Suppressor macrophage (primary cell): ENCODE measurements at regions not wholly inside any gene's neighbourhood (a gene's known extent, or its start where the extent isn't known, plus 50 kb on each side); places are given as distances from the start of the nearest gene placed in this dataset.
"Not testable (repeated sequence)": the region's sequence is repeated elsewhere in the genome, so short reads cannot be mapped to it uniquely, and the experiment has no call there.

Source experiments
- DNase-seq, 4 experiments: peaks; one replicate each; pipeline ENCODE4 v3.0.0-alpha.2; 2020 to 2022

DNA sequence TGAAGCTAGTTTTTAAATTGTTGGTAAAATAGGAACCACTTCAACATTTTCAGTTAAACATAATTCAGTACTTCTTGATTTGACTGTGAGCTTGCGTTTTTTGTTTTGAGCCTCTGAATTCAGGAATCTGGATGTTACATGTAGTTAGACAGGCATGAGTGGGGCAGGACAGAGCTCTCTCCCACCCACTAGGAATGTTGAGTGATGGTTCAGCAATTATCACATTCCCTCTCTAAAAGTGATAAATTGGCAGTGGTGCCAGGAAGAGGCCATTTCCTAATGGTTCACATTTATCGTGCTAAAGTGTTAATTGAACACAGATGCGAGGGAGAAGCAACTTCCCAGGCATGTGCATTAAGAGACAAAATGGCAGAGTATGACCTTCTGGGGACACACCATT, 465.5 kb upstream of the HTR1E start:
- no peak for DNase-seq

DNA sequence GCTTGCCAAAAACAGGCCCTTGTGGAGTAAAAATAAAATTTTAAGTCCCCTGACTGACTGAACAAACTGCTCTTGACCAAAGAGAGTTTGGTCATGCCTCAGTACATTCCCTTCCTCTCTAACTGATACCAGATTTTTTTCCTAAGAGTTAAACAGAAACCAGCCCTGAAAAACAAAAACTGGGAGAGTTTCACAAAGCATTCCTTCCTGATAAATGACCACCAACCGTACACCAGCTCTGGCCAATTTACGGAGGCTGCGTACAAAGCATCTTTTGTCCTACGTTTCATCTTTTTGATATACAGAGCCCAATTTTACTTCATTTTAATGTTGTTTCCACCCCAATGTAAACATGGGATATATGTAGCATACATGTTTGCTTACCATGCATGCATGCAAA, 477.4 kb upstream of the HTR1E start:
- DNase-seq = no peak

DNA sequence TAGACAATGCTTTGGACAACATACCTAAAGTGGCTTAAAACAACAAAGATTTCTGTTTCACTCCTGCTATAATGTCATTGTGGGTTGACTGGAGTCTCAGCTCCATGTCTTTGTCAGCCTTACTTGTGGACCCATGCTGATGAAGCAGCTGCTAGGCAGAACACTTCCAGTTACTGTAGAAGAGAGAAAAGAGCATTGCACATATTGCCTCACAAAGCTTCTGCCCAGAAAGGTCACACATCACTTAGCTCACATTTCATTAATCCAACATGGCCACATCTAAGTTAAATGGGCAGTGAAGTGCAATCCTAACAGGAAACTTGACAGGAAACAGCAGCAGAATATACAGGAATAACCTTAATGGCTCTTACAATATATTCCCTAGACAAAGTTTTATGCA, 480.5 kb upstream of the HTR1E start:
- DNase-seq = no peak

DNA sequence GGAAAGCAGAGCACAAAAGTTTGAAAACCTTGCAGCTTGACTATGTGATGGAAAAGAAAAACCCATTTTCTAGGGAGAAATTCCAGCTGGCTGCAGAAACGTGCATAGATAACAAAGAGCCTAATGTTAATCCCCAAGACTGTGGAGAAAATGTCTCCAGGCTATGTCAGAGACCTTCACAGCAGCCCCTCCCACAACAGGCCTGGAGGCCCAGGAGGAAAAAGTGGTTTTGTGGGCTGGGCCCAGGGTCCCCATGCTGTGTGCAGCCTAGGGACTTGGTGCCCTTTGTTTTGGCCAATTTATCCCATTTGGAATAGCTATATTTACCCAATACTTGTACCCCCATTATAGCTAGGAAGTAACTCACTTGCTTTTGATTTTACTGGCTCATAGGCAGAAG, 484.1 kb upstream of the HTR1E start:
- no peak for DNase-seq

DNA sequence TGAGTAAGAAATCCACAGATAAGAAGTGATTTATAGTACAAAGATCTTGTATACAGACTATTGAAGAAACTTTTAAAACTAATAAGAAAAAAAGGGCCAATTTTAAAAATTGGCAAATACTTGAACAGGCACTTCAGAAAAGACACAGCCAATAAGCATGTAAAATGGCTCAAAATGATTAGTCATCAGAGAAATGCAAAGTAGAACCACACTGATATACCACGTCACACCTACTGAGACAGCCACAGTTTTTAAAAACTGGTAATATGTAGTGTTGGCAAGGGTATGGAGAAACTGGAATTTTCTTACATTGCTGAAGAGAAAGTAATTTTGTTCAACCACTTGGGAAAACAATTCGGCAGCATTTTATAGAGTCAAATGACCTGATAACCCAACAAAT, 488.9 kb upstream of the HTR1E start:
- DNase-seq = no peak

DNA sequence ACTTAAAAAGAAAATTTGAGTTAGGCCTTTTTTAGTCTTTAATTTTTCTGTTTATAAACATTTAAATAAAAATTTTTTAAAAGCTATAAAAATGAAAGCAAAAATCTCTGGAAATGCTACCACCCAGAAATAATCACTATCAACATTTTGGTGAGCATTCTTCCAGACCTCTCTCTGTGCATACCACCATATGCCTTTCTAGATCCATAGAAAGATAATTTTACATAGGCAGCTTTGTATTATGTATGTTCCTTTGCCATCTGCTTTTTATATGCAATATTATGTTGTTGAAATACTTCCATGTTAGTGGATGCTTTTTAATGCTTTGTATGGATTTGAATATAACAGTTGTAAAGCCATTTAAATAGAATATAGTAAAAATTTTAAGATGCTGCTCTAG, 496.7 kb upstream of the HTR1E start:
- DNase-seq = no peak

DNA sequence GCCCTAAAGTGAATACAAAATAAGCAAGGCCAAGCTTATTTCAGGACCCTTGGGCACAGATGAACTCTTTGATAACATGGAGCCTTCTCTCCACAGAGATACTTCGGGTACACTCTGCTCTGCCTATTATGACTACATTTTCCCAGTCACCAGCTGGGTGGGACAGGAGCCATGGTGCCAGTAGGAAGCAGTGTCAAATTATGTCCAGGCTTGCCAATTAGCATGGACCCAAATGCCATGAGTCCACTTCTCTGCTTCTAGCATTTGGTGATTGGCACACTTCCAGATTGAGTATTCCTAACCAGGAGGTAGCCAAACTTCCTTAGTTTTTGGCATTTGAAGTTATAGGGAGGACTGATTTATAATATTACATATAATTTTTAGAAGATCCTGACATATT, 513.8 kb upstream of the HTR1E start:
- DNase-seq = no peak

DNA sequence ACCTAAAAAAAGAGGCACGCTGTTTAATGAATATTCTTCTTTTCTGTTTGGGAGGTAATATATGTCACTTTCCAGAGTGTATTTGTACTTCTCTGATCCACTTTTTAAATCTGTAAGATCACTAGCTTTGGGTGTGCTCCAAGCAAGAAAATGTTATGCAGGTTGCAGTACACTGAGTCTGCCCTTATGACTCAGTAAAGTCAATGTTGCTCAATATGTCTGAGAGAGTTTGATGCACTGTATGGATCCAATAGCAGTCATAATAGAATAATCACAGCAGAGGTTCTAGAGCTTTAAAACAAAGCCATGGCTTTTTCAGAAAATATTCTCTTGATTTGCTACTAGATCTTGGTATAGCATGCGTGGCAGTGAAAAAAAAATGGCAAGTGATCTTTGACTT, 525.3 kb upstream of the HTR1E start:
- no peak for DNase-seq

DNA sequence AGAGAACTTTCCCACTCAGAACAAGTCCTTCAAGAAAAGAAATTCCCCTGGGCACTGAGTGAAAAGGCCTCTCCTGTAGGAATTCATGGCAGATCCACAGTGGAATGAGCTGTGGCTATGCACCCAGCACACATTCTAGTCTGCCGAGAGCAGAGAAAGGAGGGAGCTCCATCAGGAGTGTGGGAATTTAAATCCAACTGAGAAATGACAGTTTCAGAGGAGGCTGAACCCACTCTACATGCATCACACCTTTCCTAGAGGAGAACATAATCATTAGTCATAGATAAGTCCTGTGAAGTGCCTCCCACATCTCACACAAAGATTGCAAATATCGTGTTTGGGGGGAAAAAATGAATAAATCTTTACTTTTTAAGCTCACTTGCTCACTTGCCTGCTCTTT, 530.2 kb upstream of the HTR1E start:
- no peak for DNase-seq

DNA sequence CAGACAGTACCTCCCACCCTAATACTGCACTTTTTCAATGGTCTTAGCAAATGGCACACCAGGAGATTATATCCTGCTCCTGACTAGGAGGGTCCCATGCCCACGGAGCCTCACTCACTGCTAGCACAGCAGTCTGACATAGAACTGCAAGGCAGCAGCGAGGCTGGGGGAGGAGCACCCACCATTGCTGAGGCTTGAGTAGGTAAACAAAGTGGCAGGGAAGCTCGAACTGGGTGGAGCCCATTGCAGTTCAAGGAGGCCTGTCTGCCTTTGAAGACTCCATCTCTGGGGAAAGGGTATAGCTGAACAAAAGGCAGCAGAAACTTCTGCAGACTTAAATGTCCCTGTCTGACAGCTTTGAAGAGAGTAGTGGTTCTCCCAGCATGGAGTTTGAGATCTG, 544.5 kb upstream of the HTR1E start:
- not testable (repeated sequence) for DNase-seq

DNA sequence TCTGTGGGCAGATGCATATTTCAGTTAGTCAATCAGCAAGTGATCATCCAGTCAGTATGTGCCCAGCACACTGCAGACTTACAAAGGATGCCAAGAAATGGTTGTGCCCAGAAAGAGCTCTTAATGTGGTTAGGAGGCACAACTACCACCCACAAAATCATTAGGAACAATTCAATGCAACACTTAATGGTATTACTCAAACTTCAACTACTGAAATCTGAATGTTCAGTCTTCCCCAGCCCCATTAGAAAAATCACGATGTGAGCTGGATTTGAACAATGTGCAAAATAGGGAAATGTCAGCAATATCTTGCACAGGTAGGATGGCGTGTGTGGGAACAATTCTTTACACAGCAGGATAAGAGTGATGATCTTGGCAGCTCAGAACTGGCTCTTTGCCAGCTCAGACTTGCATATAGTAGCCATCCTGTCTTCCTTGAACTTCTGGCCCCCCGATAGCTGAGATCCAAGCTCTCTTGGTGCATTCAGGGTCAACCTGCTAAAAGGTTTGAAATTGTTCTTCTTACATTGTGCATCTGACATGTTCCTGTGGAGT, 556.7 kb upstream of the HTR1E start:
- no peak for DNase-seq

DNA sequence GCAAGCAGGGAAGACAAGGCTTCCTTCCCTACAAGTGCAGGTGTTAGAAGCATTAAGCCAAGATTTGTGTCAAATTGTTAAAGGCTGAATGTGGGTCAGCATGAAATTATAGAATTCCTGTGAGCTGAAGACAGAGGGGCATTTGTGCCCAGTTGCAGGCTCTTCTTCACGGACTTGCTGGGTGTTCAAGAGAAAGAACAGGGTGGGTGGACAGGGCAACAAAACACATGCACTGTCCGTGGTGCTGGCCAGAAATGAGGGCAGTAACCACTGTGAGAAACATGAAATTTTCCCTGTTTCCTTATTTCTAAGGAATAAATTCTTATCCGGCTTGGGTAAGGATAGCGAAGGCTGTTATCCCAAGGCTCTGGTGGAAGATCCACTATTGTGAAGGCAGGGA, 579.5 kb upstream of the HTR1E start:
- no peak for DNase-seq

DNA sequence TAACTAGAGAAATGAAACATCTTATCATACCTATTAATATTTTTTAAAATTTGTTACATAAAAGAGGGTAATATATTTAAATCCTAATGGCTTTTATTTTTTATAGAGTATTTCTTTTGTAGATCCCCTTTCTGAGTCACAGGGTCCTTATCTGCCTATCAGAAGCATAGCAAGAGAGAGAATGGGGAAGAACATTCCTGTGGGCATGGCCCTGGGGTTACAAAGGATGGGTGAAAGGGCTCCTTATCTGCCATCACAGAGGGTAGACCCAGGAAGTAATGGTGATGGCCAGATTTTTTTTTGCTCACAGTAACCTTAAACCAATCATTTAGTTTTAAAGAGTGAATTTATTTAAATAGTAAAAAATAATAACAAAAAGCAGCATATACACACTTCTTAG, 582.1 kb upstream of the HTR1E start:
- no peak for DNase-seq

DNA sequence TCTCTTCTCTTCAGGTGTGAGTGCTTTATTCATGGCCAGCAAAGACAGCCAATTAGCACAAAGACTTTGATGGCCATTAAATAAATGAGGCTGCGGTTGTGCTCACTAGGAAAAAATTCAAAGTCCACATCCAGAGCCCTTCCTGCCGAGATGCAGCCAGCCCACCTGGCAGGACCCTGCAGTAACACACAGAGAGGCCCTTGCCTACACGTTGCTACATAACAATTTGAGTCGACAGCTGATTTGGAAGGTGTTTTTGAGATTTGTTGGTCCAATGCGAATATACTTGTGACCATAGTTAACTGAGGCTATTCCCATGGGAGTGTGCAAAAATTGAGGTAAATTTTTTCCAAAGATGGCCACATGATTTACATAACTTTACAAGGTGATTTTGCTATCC, 605.4 kb upstream of the HTR1E start:
- DNase-seq = no peak

DNA sequence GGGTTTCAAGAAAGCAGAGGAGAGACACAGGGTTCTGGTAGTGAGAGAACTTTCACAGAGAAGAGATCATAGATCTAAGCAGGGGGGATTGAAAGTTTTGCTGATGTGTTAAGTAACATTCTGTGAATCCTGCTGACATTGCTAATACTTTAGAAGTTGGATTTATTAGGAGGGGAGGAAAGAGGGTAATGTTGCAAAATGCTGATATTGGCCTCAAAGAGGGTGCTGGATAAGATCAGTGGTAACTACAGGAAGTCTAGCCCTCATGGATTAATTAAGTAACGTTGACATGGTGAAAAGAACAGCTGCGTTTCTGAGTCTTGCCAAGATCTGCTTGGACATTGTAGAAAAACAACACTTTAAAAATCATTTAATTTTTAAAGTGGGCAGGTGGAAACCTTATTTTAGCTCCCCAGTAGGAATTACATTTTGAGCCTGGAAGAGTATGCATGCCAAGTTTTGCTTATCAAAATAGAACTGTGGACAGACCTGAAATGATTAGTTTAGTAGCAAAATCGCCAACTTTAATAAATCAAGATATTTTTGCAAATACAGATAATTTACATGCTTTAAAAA, 606.0 kb upstream of the HTR1E start:
- no peak for DNase-seq

DNA sequence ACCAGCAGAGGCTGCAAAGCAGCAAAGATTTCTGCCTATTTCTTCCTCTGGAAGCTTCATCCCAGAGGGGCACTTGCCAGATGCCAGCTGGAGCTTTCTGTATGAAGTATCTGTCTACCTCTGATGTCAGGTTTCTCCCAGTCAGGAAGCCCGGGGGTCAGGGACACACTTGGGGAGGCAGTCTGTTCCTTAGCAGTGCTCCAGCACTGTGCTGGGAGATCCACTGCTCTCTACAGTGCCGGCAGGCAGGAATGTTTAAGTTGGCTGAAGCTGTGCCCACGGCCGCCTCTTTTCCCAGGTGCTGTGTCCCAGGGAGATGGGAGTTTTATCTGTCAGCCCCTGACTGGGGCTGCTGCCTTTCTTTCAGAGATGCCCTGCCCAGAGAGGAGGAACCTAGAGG, 631.1 kb upstream of the HTR1E start:
- DNase-seq = no peak

DNA sequence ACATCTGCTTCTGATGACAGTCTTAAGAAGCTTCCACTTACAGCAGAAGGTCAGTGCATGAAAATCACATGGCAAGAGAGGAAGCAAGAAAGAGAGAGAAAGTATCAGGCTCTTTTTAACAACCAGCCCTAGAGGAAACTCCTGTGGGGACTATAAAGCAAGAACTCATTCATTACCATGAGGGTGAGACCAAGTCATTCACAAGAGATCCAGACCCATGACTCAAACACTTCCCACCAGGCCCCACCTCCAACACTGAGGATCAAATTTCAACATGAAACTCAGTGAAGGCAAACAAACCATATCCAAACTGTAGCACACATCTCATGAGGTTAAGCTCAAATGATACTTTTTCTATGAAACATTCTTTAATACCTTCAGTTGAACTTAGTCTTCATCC, 643.2 kb upstream of the SYNCRIP start:
- DNase-seq = no peak

DNA sequence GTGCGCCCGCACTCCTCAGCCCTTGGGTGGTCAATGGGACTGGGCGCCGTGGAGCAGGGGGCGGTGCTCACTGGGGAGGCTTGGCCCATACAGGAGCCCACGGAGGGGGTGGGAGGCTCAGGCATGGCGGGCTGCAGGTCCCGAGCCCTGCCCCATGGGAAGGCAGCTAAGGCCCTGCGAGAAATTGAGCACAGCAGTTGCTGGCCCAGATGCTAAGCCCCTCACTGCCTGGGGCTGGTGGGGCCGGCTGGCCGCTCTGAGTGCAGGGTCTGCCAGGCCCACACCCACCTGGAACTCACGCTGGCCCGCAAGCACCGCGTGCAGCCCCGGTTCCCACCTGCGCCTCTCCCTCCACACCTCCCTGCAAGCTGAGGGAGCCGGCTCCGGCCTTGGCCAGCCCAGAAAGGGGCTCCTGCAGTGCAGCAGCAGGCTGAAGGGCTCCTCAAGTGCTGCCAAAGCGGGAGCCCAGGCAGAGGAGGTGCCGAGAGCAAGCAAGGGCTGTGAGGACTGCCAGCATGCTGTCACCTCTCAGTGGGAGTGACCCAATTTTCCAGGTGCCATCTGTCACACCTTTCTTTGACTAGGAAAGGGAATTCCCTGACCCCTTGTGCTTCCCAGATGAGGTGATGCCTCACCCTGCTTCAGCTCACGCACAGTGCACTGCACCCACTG, 642.3 kb upstream of the SYNCRIP start:
- not testable (repeated sequence) for DNase-seq

DNA sequence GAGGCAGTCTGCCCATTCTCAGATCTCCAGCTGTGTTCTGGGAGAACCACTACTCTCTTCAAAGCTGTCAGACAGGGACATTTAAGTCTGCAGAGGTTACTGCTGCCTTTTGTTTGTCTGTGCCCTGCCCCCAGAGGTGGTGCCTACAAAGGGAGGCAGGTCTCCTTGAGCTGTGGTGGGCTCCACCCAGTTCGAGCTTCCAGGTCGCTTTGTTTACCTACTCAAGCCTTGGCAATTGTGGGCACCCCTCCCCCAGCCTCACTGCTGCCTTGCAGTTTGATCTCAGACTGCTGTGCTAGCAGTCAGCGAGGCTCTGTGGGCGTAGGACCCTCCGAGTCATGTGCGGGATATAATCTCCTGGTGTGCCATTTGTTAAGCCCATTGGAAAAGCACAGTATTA, 640.9 kb upstream of the SYNCRIP start:
- not testable (repeated sequence) for DNase-seq

DNA sequence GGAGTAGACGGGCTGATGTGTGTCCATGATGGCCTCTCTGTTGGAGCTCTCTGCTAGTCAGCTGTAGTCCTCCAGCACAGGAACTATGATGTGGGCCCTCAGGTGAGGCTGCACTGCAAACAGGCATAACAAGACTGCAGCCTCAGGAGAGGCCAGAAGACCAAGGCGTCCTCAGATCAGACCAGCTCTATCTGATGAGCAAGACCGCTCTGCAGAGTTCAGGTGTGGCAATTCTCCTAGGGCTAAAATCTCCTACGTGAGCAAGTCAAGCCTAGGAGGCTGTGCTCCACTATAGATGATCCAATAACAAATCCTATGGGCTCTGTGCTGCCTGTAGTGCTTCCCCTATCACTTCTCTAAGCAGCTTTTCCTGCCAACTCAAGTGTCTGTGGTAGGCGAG, 633.4 kb upstream of the SYNCRIP start:
- DNase-seq = no peak

DNA sequence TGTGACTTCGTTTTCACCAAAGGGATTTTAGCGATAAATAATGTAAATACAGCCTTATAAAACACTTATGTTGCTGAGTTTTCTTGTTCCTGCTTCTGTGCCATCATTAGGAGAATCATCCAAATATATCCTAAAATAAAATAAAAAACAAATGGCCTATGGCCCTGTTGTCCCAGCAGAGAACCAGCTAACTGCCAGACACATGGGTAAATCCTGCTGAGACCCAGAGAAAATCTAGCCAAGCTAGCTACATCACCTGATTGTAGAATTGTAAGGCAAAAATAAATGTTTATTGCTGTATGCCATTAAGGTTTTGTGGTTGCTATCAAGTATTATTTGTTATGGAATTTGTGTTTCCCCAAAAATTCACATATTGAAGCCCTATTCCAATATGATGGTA, 631.2 kb upstream of the SYNCRIP start:
- no peak for DNase-seq

DNA sequence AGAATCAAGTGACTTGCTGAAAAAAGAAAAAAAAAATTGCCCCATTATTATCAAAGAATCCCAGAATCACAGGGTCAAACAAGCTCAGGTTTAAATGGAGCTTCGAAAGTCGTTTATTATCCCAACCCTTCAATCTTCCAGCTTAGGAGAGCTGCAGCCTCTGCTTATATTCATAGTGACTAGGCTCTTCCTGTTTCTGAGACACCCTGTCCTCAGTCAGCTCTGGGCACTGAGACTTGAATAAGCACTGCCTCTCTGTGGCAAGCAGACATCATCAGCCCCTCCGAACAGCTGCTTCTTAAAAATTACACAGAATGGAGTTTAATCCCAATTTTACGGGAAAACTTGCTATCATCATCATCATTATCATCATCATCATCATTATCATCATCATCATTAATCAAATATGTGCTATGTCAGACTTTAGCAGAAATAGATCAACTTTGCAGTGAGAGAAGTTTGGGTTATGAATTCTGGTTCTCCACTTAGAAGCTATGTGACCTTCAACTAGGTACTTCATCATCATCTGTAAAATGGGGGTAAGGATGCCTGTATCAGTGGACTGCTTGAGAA, 614.0 kb upstream of the SYNCRIP start:
- no peak for DNase-seq

DNA sequence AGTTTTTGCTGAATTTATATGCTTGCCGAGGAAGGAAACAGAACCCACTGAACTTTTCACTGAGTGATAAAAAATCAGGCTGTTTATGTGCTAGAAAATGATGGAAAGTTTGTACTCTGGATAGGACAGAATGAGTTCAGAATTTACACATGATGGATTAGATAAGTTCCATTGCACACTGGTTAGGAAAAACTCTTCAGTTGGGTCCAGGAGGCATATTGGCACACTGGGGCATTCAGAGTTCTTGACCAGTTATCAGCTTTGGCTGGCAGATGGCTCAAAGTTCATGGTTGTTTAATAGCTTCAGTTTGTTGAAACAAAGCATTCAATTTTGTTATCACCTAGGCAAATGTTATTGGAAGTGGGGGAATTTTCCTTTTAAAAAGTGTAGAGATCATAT, 613.3 kb upstream of the SYNCRIP start:
- DNase-seq = no peak

DNA sequence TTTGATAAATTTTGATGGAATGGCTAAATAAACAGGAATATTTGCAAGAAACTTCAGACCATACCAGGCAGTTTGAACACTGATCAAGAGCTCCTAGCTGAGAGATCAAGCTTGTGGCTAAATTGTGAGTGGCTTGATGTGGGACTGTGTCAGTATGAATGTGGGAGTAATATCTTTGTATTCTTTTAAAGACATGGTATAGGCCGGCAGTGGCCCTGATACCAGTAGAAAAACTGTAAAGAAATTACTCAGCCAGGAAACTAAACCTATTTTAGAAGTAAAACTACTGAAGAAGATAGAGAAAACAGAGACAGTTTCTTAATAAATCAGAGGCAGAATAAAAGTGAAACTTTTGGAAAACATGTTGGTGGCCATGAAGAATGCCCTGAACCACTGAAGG, 608.4 kb upstream of the SYNCRIP start:
- no peak for DNase-seq

DNA sequence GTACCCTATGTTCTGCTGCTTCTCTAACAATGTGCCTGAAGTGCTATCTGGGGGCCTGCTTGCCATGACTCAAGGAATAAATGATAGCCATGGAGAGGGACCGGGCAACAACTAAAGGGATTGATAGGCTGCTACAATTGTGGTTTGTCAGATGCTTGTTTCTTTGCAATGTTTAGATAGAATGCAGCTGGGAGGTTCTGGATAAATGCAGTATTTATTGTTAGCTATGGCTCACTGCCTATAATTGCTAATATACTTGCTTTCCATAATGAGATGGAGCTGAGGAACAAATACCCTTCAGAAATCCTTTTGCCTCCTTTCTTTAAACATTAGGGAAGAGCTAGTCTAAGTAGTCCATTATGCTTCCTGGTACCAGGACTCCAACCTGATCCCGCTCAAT, 575.2 kb upstream of the SYNCRIP start:
- DNase-seq = no peak
